ENCODE measurements at regions not wholly inside any gene's neighbourhood (a gene's known extent, or its start where the extent isn't known, plus 50 kb on each side); places are given as distances from the start of the nearest gene placed in this dataset.

- no TSS peak for BruUV-seq (replicated peaks)
- Histone ChIP-seq H3K9ac (ENCODE audit: low read length) (no peak overlapping the region), H3K4me2 (ENCODE audit: low read length) (no peak overlapping the region), H3K9me3 (ENCODE audit: control insufficient read depth in 1 of 2, insufficient read depth in 1 of 2, low read depth in 1 of 2, low read length in 2 of 2) (no peaks in the 10 kb centered on the region), H3K79me2 (ENCODE audit: insufficient read depth, low read length) (no peaks in the 10 kb centered on the region), H3K36me3 (ENCODE audit: control insufficient read depth in 1 of 2, insufficient read depth in 2 of 2, low read length in 2 of 2) (no peaks in the 10 kb centered on the region), H3K27ac (ENCODE audit: low read depth, low read length) (no peak overlapping the region), H2AFZ (ENCODE audit: low read depth, low read length, poor library complexity, severe bottlenecking) (no peak overlapping the region), H3K27me3 (ENCODE audit: insufficient read depth, low read length) (peaks cover 30% of the 10 kb centered on the region), H3K4me1 (ENCODE audit: control insufficient read depth in 1 of 2, insufficient read depth in 2 of 2, low read length in 2 of 2) (no peaks in the 10 kb centered on the region), H3K4me3 (replicated peaks in 1 of 2; ENCODE audit: low read depth in 1 of 2, low read length in 2 of 2) (no peak overlapping the region), H3K9me2 (ENCODE audit: insufficient read depth) (no peaks in the 10 kb centered on the region), H4K20me1 (ENCODE audit: insufficient read depth) (no peaks in the 10 kb centered on the region)
- intact Hi-C loops (cut with micrococcal nuclease) = no loop called here
- POLR2A ChIA-PET = no interaction called here
- RAD21 ChIA-PET (ENCODE audit: low non-redundant PET in 1 of 2, low total read pairs in 2 of 2, uncharacterized antibody in 2 of 2, unreplicated experiment in 2 of 2) = no interaction called here
- no peak for TF ChIP-seq TCF7L2 (IDR thresholded peaks at IDR 0.05; ENCODE audit: borderline replicate concordance, extremely low read depth, insufficient read depth, insufficient read length)
- TF ChIP-seq CBX3 (IDR thresholded peaks at IDR 0.05; ENCODE audit: low read depth) = no peak
- no peak for TF ChIP-seq POLR2A (IDR thresholded peaks at IDR 0.05; ENCODE audit: borderline replicate concordance, extremely low read depth, insufficient read depth, insufficient read length)
- TF ChIP-seq EGR1 (IDR thresholded peaks at IDR 0.05; ENCODE audit: low read depth) = no peak
- no peak for TF ChIP-seq ZNF274 (IDR thresholded peaks at IDR 0.05; ENCODE audit: low read depth, low read length)
- no peak for TF ChIP-seq CEBPB (IDR thresholded peaks at IDR 0.05; ENCODE audit: low read depth)
- TF ChIP-seq SRF (IDR thresholded peaks at IDR 0.05; ENCODE audit: low read depth) = no peak
- TF ChIP-seq ELF1 (IDR thresholded peaks at IDR 0.05; ENCODE audit: borderline replicate concordance, low read depth) = no peak
- TF ChIP-seq RAD21 (IDR thresholded peaks at IDR 0.05; ENCODE audit: low read depth) = no peak
- no peak for TF ChIP-seq CTCF (IDR thresholded peaks at IDR 0.05 in 2 of 3, conservative IDR thresholded peaks at IDR 0.05 in 1 of 3; ENCODE audit: borderline replicate concordance in 1 of 3, insufficient read depth in 1 of 3, low read depth in 2 of 3, low read length in 2 of 3)
- TF ChIP-seq MAX (IDR thresholded peaks at IDR 0.05) = no peak
- TF ChIP-seq REST (IDR thresholded peaks at IDR 0.05; ENCODE audit: low read depth) = no peak
- no peak for ATAC-seq
- CTCF ChIA-PET = no interaction called here
- no peak for DNase-seq (ENCODE audit: low read depth, low spot score)
Measured at GRCh38 chr2:236501026-236501425, 68.6 kb upstream of the ACKR3 start.
